ENCODE measurements at regions not wholly inside any gene's neighbourhood (a gene's known extent, or its start where the extent isn't known, plus 50 kb on each side); places are given as distances from the start of the nearest gene placed in this dataset.

DNA sequence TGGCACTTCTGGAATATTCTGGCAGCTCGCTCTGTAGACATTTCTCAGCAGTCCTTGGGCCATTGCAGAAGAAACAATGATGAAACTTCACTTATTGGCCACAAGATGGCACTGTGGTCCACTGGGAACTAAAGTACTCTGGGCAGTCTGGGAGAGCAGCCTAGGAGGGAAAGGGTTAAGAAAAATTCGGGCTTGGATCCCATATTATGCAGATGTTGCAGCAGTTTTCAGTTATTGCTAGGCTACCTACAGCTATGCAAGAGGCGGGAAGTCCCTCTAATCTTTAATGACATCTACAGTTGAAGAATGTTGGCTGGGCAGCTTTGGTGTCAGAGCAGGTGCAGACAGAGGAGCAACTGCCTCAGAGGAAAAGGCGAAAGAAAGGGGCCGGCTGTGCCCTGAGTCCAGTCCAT, 201.7 kb upstream of the PRSS58 start:
- no peak for TF ChIP-seq POLR2AphosphoS5 (IDR thresholded peaks at IDR 0.05; ENCODE audit: borderline replicate concordance, low read depth, low read length)
- TF ChIP-seq EZH2 (IDR thresholded peaks at IDR 0.05), result no peak
- no peak for TF ChIP-seq FOXP2 (optimal IDR thresholded peaks at IDR 0.05; ENCODE audit: control extremely low read depth, extremely low read length, insufficient read depth)

All from SK-N-MC (cell line).